Endothelial cell of umbilical vein (primary cell): ENCODE measurements at regions not wholly inside any gene's neighbourhood (a gene's known extent, or its start where the extent isn't known, plus 50 kb on each side); places are given as distances from the start of the nearest gene placed in this dataset.

Experiments
- BruUV-seq: library from RNA; stranded (reverse); fragments of 400-500 nt; replicated peaks from 2 replicates; lab custom pipeline; 2021; lab: Mats Ljungman, UMichigan
- CTCF ChIA-PET: fragments of 300-600, 350-600 bp; sonication (Branson Sonifier 250); formaldehyde crosslinking; loops from one replicate; lab custom pipeline; 2021; ENCODE audit warnings: antibody characterized with exemption, inconsistent platforms; lab: Charles Lee
- POLR2A ChIA-PET: fragments of 300-600, 350-600 bp; sonication (Branson Sonifier 250); formaldehyde crosslinking; loops from one replicate; lab custom pipeline; 2021; ENCODE audit warnings: antibody characterized with exemption, inconsistent platforms; lab: Charles Lee
- DNase-seq: peaks from one replicate; pipeline ENCODE4 v3.0.0-alpha.2; 2011; ENCODE audit warnings: low read depth, low spot score
- FAIRE-seq: peaks from 2 replicates; lab custom pipeline; 2011; peaks lifted over from hg19 to GRCh38; lab: Jason Lieb, UNC
- H2AFZ ChIP-seq: 2 replicates; pipeline ENCODE4 v1.6.0; 2012; ENCODE audit warnings: low read depth, low read length, control low read depth, inconsistent platforms
- H3K27ac ChIP-seq: 2 replicates; pipeline ENCODE4 v1.5.1; 2011; ENCODE audit warnings: low read depth, mild to moderate bottlenecking, control low read depth, low read length, moderate library complexity; ENCODE audit not compliant: insufficient read depth
- H3K27me3 ChIP-seq, 2 experiments: 2 replicates each; pipeline versions ENCODE4 v1.6.0 to v1.6.1; 2011; ENCODE audit warnings: low read length in 2 of 2, mixed read lengths in 1 of 2; ENCODE audit not compliant: control insufficient read depth in 2 of 2, insufficient read depth in 2 of 2
- H3K36me3 ChIP-seq, 2 experiments: 2 replicates in 1 of 2; 3 replicates in 1 of 2; pipeline ENCODE4 v1.5.1; 2011; ENCODE audit warnings: low read length in 2 of 2, mild to moderate bottlenecking in 1 of 2, moderate library complexity in 1 of 2; ENCODE audit not compliant: control insufficient read depth in 2 of 2, insufficient read depth in 2 of 2; ENCODE audit errors: extremely low read depth in 1 of 2
- H3K4me1 ChIP-seq: 3 replicates; pipeline ENCODE4 v1.5.1; 2011; ENCODE audit warnings: mild to moderate bottlenecking, low read length; ENCODE audit not compliant: control insufficient read depth, insufficient read depth; ENCODE audit errors: extremely low read depth
- H3K4me2 ChIP-seq: 2 replicates; pipeline ENCODE4 v1.6.1; 2011; ENCODE audit warnings: low read length, control low read depth, mixed read lengths; ENCODE audit not compliant: insufficient read depth
- H3K4me3 ChIP-seq, 3 experiments: fragments of 200-600 bp in 1 of 3; sonication (generic), shearing (Covaris generic) in 1 of 3; replicated peaks in 1 of 3; 2 replicates each; pipeline ENCODE4 v1.5.1; 2011 to 2016; ENCODE audit warnings: control low read depth in 3 of 3, low read length in 3 of 3, mild to moderate bottlenecking in 2 of 3, inconsistent platforms in 1 of 3, low read depth in 1 of 3, moderate library complexity in 1 of 3; ENCODE audit not compliant: insufficient read depth in 1 of 3
- H3K79me2 ChIP-seq: 2 replicates; pipeline ENCODE4 v1.6.0; 2012; ENCODE audit warnings: low read length, inconsistent platforms; ENCODE audit not compliant: control insufficient read depth, insufficient read depth
- H3K9ac ChIP-seq: replicated peaks from 2 replicates; pipeline ENCODE3; 2011; ENCODE audit warnings: low read length, control low read depth; ENCODE audit not compliant: insufficient read depth; ENCODE audit errors: extremely low read depth
- H3K9me1 ChIP-seq: replicated peaks from 3 replicates; pipeline ENCODE4 v1.6.0; 2011; ENCODE audit warnings: mild to moderate bottlenecking, low read length; ENCODE audit not compliant: control insufficient read depth, insufficient read depth; ENCODE audit errors: extremely low read depth
- H3K9me3 ChIP-seq: replicated peaks from 2 replicates; pipeline ENCODE4 v1.5.1; 2012; ENCODE audit warnings: low read length, inconsistent platforms; ENCODE audit not compliant: control insufficient read depth, insufficient read depth
- H4K20me1 ChIP-seq: replicated peaks from 2 replicates; pipeline ENCODE3; 2011; ENCODE audit warnings: mild to moderate bottlenecking, low read length; ENCODE audit not compliant: control insufficient read depth, insufficient read depth; ENCODE audit errors: extremely low read depth
- EZH2 ChIP-seq: IDR thresholded peaks from 2 replicates; pipeline ENCODE4 v1.6.1; 2012; ENCODE audit warnings: borderline replicate concordance, low read depth, mild to moderate bottlenecking, moderate library complexity, low read length, inconsistent platforms; ENCODE audit not compliant: severe bottlenecking
- FOS ChIP-seq: IDR thresholded peaks from 2 replicates; pipeline ENCODE4 v1.6.1; 2011; ENCODE audit warnings: mild to moderate bottlenecking, low read length, moderate library complexity, borderline replicate concordance; ENCODE audit not compliant: insufficient read depth
- GATA2 ChIP-seq: IDR thresholded peaks from 2 replicates; pipeline ENCODE4 v1.7.0; 2011; ENCODE audit warnings: low read depth, mild to moderate bottlenecking, moderate library complexity, mixed read lengths, low read length; ENCODE audit not compliant: insufficient read length, insufficient read depth
- JUN ChIP-seq: IDR thresholded peaks from 2 replicates; pipeline ENCODE4 v1.6.1; 2011; ENCODE audit warnings: borderline replicate concordance, low read depth; ENCODE audit not compliant: insufficient read length, insufficient read depth
- MYC ChIP-seq: IDR thresholded peaks from one replicate; pipeline ENCODE4 v1.6.1; 2011; ENCODE audit warnings: mild to moderate bottlenecking, low read depth, low read length
- POLR2A ChIP-seq: IDR thresholded peaks from 2 replicates; pipeline ENCODE4 v1.6.1; 2012; ENCODE audit warnings: low read depth, mild to moderate bottlenecking, control low read depth, low read length
- POLR2AphosphoS5 ChIP-seq: IDR thresholded peaks from 2 replicates; pipeline ENCODE4 v1.6.1; 2012; ENCODE audit warnings: low read depth, mild to moderate bottlenecking, control low read depth, low read length, moderate library complexity; ENCODE audit not compliant: insufficient read depth
- dilution Hi-C: fragments of 300-500 bp; cut with MboI; formaldehyde crosslinking; loops from one replicate; pipeline ENCODE4 v1.15.0; 2019; ENCODE audit warnings: low sequenced_read_pairs; ENCODE audit not compliant: extremely low pct_ligation_motif_present
- intact Hi-C: fragments of 100-400 bp; cut with micrococcal nuclease; formaldehyde crosslinking; loops from one replicate; pipeline ENCODE4 v1.10.0; 2022
- TF ChIP-seq, protein P1 (sequence below): IDR thresholded peaks from 2 replicates; pipeline ENCODE4 v1.6.1; 2011; ENCODE audit not compliant: insufficient read depth, insufficient read length
- TF ChIP-seq, protein P2 (sequence below), 2 donors: IDR thresholded peaks; 1 replicate in 1 of 2; 2 replicates in 1 of 2; pipeline ENCODE4 v1.5.1; 2011; ENCODE audit warnings: low read length in 2 of 2, mild to moderate bottlenecking in 2 of 2, moderate library complexity in 2 of 2, control low read depth in 1 of 2, inconsistent platforms in 1 of 2, low read depth in 1 of 2; ENCODE audit not compliant: insufficient read depth in 1 of 2; ENCODE audit errors: extremely low read depth in 1 of 2

DNA sequence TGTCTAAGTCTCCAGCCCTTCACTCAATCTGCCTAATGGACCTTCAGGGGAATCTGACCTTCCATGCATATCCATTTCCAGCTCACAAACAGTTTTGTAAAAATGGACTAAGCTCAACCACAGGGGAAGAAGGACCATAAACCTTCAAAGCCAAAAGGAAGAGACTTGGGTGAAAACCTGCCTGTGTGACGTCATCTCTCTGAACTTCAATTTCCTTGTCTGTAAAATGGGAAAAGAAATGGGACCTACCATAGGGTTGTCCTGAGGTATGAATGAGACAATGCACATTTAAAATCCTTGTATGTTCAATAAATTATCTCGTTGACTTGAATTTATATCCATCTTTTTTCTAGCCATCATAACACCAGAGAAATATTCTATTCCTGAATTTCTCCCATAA is 370.7 kb downstream of the INSC start:
- no peak for TF ChIP-seq EZH2
- TF ChIP-seq, protein P1, sequence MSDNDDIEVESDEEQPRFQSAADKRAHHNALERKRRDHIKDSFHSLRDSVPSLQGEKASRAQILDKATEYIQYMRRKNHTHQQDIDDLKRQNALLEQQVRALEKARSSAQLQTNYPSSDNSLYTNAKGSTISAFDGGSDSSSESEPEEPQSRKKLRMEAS: no peak
- TF ChIP-seq MYC: no peak
- TF ChIP-seq GATA2: no peak
- no peak for TF ChIP-seq JUN
- TF ChIP-seq, protein P2, sequence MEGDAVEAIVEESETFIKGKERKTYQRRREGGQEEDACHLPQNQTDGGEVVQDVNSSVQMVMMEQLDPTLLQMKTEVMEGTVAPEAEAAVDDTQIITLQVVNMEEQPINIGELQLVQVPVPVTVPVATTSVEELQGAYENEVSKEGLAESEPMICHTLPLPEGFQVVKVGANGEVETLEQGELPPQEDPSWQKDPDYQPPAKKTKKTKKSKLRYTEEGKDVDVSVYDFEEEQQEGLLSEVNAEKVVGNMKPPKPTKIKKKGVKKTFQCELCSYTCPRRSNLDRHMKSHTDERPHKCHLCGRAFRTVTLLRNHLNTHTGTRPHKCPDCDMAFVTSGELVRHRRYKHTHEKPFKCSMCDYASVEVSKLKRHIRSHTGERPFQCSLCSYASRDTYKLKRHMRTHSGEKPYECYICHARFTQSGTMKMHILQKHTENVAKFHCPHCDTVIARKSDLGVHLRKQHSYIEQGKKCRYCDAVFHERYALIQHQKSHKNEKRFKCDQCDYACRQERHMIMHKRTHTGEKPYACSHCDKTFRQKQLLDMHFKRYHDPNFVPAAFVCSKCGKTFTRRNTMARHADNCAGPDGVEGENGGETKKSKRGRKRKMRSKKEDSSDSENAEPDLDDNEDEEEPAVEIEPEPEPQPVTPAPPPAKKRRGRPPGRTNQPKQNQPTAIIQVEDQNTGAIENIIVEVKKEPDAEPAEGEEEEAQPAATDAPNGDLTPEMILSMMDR (IDR thresholded peaks at IDR 0.05; ENCODE audit: extremely low read depth in 1 of 2, insufficient read depth in 1 of 2, low read depth in 1 of 2, low read length in 2 of 2): no peak
- FAIRE-seq (no peak), DNase-seq (no peak)
- ChIA-PET CTCF (no interaction called here), POLR2A (no interaction called here)
- H3K79me2 ChIP-seq: no peaks in the 10 kb centered on the region
- no peak overlapping the region for H3K9ac ChIP-seq
- H2AFZ ChIP-seq: no peak overlapping the region
- H3K9me3 ChIP-seq: peaks cover 8% of the 10 kb centered on the region
- H3K27ac ChIP-seq: no peak overlapping the region
- no peaks in the 10 kb centered on the region for H3K4me1 ChIP-seq
- no TSS peak for BruUV-seq
- no peaks in the 10 kb centered on the region for H3K36me3 ChIP-seq
- H3K9me1 ChIP-seq: no peaks in the 10 kb centered on the region
- intact Hi-C loops: no loop called here
- no peak overlapping the region for H3K4me2 ChIP-seq
- H3K4me3 ChIP-seq: no peak overlapping the region
- no peaks in the 10 kb centered on the region for H3K27me3 ChIP-seq
- dilution Hi-C loops: no loop called here
- no peaks in the 10 kb centered on the region for H4K20me1 ChIP-seq

DNA sequence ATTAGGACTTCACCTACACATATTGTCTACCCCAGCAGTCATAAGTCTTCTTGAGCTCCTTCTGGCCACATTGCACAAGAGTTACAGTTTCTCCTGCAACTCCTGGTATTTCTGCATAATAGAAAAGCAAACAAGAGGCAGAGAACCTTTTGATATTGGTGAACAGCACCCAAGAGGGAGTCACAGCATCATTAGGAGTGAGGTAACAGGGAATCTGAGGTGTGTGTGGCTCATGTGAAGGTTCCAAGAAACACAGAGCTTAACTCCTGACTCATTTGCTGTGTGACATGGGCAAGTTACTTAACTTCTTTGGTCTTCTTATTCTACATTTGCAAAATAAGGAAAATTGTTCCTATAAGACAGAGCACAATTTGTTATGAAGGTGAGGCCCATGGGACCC is 374.6 kb downstream of the INSC start:
- no peak overlapping the region for H3K27ac ChIP-seq
- no peak overlapping the region for H2AFZ ChIP-seq
- TF ChIP-seq POLR2AphosphoS5 (no peak), MYC (no peak), FOS (no peak), JUN (no peak), POLR2A (no peak), EZH2 (no peak), GATA2 (no peak)
- TF ChIP-seq, protein P2 (IDR thresholded peaks at IDR 0.05; ENCODE audit: extremely low read depth in 1 of 2, insufficient read depth in 1 of 2, low read depth in 1 of 2, low read length in 2 of 2): no peak
- TF ChIP-seq, protein P1: no peak
- DNase-seq (no peak), FAIRE-seq (no peak)
- no peaks in the 10 kb centered on the region for H3K79me2 ChIP-seq
- H3K4me3 ChIP-seq: no peak overlapping the region
- H3K9me1 ChIP-seq: no peaks in the 10 kb centered on the region
- H3K36me3 ChIP-seq: no peaks in the 10 kb centered on the region
- no TSS peak for BruUV-seq
- POLR2A ChIA-PET: no interaction called here
- H3K4me2 ChIP-seq: no peak overlapping the region
- no peaks in the 10 kb centered on the region for H3K4me1 ChIP-seq
- intact Hi-C loops: no loop called here
- peaks cover 8% of the 10 kb centered on the region for H3K9me3 ChIP-seq
- CTCF ChIA-PET: no interaction called here
- H4K20me1 ChIP-seq: no peaks in the 10 kb centered on the region
- no peaks in the 10 kb centered on the region for H3K27me3 ChIP-seq
- dilution Hi-C loops: no loop called here
- H3K9ac ChIP-seq: no peak overlapping the region
